Vagina (tissue), 2 donors: ENCODE measurements at regions not wholly inside any gene's neighbourhood (a gene's known extent, or its start where the extent isn't known, plus 50 kb on each side); places are given as distances from the start of the nearest gene placed in this dataset.

Source experiments
- POLR2AphosphoS5 ChIP-seq, 2 donors: sonication (generic); formaldehyde crosslinking; IDR thresholded peaks; one replicate each; pipeline ENCODE4 v1.9.0; 2017; ENCODE audit warnings: antibody characterized with exemption in 2 of 2, mild to moderate bottlenecking in 2 of 2, low read depth in 1 of 2; ENCODE audit not compliant: insufficient read depth in 1 of 2
- TF ChIP-seq, protein P1 (sequence below), 3 experiments: fragments of 450-650 bp in 2 of 3; fragments of 200-600 bp in 1 of 3; sonication (generic) in 1 of 3; IDR thresholded peaks; one replicate each; pipeline ENCODE4 v1.5.1; 2017 to 2019; ENCODE audit warnings: antibody characterized with exemption in 3 of 3, mild to moderate bottlenecking in 2 of 3, moderate library complexity in 2 of 3

DNA sequence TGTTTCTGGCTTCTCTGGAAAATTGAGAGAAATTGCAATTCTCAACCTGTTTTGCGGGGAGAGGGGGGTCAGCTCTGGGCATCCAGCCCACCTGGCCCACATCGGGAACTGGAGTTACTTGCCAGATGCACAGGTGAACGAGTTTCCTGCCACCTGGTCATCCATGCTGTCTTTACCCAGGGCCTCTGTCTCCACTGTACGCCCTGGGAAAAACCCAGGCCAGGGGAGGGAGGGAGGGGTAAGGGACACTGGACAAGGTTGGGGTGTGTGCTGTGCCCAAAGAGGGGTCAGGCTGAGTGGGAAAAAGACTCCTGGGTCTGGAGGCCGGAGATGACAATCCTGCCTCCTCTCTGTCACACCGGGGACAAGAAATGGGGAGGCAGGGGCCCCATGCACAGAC lies 307.6 kb downstream of the ZNF536 start:
- TF ChIP-seq, protein P1, sequence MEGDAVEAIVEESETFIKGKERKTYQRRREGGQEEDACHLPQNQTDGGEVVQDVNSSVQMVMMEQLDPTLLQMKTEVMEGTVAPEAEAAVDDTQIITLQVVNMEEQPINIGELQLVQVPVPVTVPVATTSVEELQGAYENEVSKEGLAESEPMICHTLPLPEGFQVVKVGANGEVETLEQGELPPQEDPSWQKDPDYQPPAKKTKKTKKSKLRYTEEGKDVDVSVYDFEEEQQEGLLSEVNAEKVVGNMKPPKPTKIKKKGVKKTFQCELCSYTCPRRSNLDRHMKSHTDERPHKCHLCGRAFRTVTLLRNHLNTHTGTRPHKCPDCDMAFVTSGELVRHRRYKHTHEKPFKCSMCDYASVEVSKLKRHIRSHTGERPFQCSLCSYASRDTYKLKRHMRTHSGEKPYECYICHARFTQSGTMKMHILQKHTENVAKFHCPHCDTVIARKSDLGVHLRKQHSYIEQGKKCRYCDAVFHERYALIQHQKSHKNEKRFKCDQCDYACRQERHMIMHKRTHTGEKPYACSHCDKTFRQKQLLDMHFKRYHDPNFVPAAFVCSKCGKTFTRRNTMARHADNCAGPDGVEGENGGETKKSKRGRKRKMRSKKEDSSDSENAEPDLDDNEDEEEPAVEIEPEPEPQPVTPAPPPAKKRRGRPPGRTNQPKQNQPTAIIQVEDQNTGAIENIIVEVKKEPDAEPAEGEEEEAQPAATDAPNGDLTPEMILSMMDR (IDR thresholded peaks at IDR 0.05), result no peak
- no peak for TF ChIP-seq POLR2AphosphoS5 (IDR thresholded peaks at IDR 0.05; ENCODE audit: insufficient read depth in 1 of 2, low read depth in 1 of 2)
